CD4-positive, alpha-beta T cell treated with Interleukin-17A for 4 hours (primary cell): ENCODE measurements at regions not wholly inside any gene's neighbourhood (a gene's known extent, or its start where the extent isn't known, plus 50 kb on each side); places are given as distances from the start of the nearest gene placed in this dataset.
"Not testable (repeated sequence)": the region's sequence is repeated elsewhere in the genome, so short reads cannot be mapped to it uniquely, and the experiment has no call there.

ENCODE experiments used
- DNase-seq: peaks from one replicate; pipeline ENCODE4 v3.0.0-alpha.2; 2020; ENCODE audit warnings: mixed read lengths

- DNase-seq, result peak; percentile 17
These were observed 121.6 kb upstream of the ZNF92 start for GRCh38 chr7:65251851-65252620.

GRCh38 chr7:65250697-65251395 lies 122.8 kb upstream of the ZNF92 start:
- DNase-seq, result no peak

- DNase-seq, result no peak
These were observed 123.4 kb upstream of the ZNF92 start for GRCh38 chr7:65250216-65250615.

GRCh38 chr7:65247491-65247890 lies 126.2 kb upstream of the ZNF92 start:
- no peak for DNase-seq

GRCh38 chr7:65239707-65240352 lies 133.8 kb upstream of the ZNF92 start:
- DNase-seq, result no peak

- DNase-seq, result no peak
These were observed 134.3 kb upstream of the ZNF92 start for GRCh38 chr7:65239324-65239706.

GRCh38 chr7:65238785-65239184 lies 134.9 kb upstream of the ZNF92 start:
- DNase-seq, result no peak

GRCh38 chr7:65235586-65235985 lies 138.1 kb upstream of the ZNF92 start:
- no peak for DNase-seq

GRCh38 chr7:65233409-65234034 lies 140.1 kb upstream of the ZNF92 start:
- DNase-seq, result no peak

- DNase-seq, result no peak
These were observed 143.4 kb upstream of the ZNF92 start for GRCh38 chr7:65230231-65230630.

- no peak for DNase-seq
These were observed 148.1 kb upstream of the ZNF92 start for GRCh38 chr7:65225422-65226006.

- DNase-seq, result no peak
These were observed 151.0 kb upstream of the ZNF92 start for GRCh38 chr7:65222655-65223054.

GRCh38 chr7:65221683-65222082 lies 152.0 kb upstream of the ZNF92 start:
- DNase-seq, result no peak

GRCh38 chr7:65219623-65220022 lies 154.0 kb upstream of the ZNF92 start:
- no peak for DNase-seq

- peak; percentile 76 for DNase-seq
These were observed 157.2 kb upstream of the ZNF92 start for GRCh38 chr7:65216469-65216868.

- DNase-seq, result not testable (repeated sequence)
These were observed 160.4 kb upstream of the ZNF92 start for GRCh38 chr7:65213260-65213659.

- DNase-seq, result not testable (repeated sequence)
These were observed 174.4 kb upstream of the ZNF92 start for GRCh38 chr7:65199221-65199620.

GRCh38 chr7:65193334-65194058 lies 180.2 kb upstream of the ZNF92 start:
- DNase-seq, result not testable (repeated sequence)

- DNase-seq, result not testable (repeated sequence)
These were observed 170.6 kb upstream of the ERV3-1 start for GRCh38 chr7:65177041-65177440.

- DNase-seq, result not testable (repeated sequence)
These were observed 143.6 kb upstream of the ERV3-1 start for GRCh38 chr7:65150105-65150504.

GRCh38 chr7:65146118-65146914 lies 139.8 kb upstream of the ERV3-1 start:
- DNase-seq, result not testable (repeated sequence)
